ENCODE measurements at regions not wholly inside any gene's neighbourhood (a gene's known extent, or its start where the extent isn't known, plus 50 kb on each side); places are given as distances from the start of the nearest gene placed in this dataset.

DNA sequence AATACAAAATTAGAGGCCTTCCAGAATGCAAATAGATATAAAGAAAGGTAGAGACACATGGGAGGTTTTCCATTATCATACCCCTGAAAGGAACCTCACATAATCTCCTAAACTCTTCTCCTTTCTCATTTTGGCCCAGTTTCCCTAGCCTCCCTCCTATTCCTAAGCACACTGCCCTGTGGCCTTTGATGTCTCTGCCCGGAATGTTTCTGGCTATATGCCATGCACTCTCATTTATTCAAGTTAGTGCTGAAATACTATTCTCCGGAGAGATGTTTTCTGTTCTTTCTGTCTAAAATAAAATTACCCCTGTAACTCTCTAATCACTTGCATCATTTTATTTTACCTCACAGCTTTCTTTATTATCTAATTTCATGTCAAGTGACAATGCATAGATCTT is 1287.7 kb downstream of the SLITRK5 start:
- TF ChIP-seq POLR2A (IDR thresholded peaks at IDR 0.05): no peak
- TF ChIP-seq, protein P1, sequence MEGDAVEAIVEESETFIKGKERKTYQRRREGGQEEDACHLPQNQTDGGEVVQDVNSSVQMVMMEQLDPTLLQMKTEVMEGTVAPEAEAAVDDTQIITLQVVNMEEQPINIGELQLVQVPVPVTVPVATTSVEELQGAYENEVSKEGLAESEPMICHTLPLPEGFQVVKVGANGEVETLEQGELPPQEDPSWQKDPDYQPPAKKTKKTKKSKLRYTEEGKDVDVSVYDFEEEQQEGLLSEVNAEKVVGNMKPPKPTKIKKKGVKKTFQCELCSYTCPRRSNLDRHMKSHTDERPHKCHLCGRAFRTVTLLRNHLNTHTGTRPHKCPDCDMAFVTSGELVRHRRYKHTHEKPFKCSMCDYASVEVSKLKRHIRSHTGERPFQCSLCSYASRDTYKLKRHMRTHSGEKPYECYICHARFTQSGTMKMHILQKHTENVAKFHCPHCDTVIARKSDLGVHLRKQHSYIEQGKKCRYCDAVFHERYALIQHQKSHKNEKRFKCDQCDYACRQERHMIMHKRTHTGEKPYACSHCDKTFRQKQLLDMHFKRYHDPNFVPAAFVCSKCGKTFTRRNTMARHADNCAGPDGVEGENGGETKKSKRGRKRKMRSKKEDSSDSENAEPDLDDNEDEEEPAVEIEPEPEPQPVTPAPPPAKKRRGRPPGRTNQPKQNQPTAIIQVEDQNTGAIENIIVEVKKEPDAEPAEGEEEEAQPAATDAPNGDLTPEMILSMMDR (IDR thresholded peaks at IDR 0.05): no peak
- Histone ChIP-seq H3K36me3 (no peaks in the 10 kb centered on the region), H3K4me1 (no peaks in the 10 kb centered on the region), H3K27me3 (no peaks in the 10 kb centered on the region), H3K27ac (no peak overlapping the region), H3K9me3 (no peaks in the 10 kb centered on the region), H3K4me3 (replicated peaks in 1 of 3) (no peak overlapping the region)
- DNase-seq: peak; percentile 9 to 46
- intact Hi-C loops (cut with DNase I): no loop called here
- WGBS, 2 donors: 21 to 24% methylated on average over 2 of the region's 2 CpGs

DNA sequence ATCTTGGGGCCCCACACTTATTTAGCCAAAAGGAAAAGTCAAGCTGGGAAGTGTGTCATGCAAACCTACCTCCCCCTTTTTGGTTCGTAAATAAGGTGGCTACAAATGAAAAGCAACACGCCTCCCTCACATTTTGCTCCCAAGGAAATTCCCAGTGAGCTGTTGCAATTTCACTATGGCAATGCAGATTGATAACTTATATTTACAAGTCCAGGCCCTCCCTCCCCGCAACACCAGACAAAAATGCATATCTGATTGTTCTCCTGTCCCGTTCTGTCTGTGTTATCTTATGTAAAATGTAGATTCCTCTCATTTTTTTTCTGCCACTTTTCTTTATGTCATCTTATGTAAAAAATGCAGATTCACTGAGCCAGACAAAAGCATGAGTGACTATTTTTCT is 1305.3 kb downstream of the SLITRK5 start:
- Histone ChIP-seq H3K4me1 (no peaks in the 10 kb centered on the region), H3K4me3 (replicated peaks in 1 of 3) (no peak overlapping the region), H3K36me3 (no peaks in the 10 kb centered on the region), H3K27ac (no peak overlapping the region), H3K27me3 (no peaks in the 10 kb centered on the region), H3K9me3 (no peaks in the 10 kb centered on the region)
- no peak for DNase-seq
- TF ChIP-seq, protein P1 (IDR thresholded peaks at IDR 0.05): no peak
- no peak for TF ChIP-seq POLR2A (IDR thresholded peaks at IDR 0.05)
- 78 to 81% methylated on average over 4 of the region's 4 CpGs for WGBS, 2 donors
- intact Hi-C loops (cut with DNase I): no loop called here

DNA sequence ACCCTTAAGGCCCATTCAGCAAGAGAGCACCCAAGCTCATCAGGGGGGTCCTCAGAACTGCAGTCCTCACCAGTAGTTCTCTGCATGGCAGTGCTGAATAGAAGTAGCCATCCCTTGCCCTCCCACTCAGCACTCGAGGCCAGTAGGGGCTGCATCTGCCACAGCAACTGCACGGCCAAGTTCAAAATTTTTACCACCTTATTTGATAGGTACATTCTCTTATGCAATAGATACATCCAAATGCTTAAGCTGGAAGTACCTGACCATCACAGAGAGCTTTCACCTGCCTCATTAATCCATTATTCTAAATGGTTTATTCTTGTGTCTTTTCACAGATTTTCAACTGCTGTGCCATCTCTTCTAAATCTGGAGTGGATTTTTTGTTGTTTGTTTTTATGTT is 1307.4 kb downstream of the SLITRK5 start:
- no peaks in the 10 kb centered on the region for H3K4me1 ChIP-seq
- WGBS, 2 donors: 81 to 82% methylated on average over 2 of the region's 2 CpGs
- DNase-seq: no peak
- no peak overlapping the region for H3K27ac ChIP-seq
- H3K27me3 ChIP-seq: no peaks in the 10 kb centered on the region
- H3K9me3 ChIP-seq: no peaks in the 10 kb centered on the region
- no peaks in the 10 kb centered on the region for H3K36me3 ChIP-seq
- TF ChIP-seq, protein P1 (IDR thresholded peaks at IDR 0.05): no peak
- no peak for TF ChIP-seq POLR2A (IDR thresholded peaks at IDR 0.05)
- intact Hi-C loops (cut with DNase I): no loop called here
- no peak overlapping the region for H3K4me3 ChIP-seq (replicated peaks in 1 of 3)

DNA sequence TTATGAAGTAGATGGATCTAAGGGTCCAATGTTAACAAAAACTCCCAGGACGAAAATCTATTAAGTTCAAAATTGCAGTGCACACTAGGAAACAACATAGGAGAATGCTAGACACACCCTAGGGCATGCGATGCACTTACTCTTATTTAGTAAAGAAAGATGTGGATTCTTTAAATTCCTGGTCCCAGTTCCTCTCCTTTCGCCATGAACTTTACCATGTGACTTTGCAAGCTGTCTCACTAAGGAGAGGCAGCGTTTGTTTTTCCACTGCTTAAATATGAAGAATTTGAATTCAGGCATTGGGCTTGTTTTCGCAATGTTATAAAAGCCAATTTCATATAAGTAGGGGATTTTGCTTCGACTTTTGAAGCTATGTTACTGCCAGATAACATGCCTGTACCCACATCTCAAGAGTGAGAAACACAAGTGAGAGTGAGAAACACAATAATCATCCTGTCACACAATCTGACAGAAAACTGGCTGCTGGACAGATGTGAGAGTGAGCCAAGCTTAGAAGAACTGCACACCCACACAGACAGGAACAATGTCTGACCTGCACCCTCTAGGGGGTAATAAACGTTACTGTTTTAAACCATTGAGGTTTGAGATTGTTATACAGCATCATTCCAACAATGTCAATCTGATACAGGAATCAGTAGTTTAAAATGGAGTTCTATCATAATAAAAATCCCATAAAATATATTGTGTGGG is 1308.4 kb downstream of the SLITRK5 start:
- Histone ChIP-seq H3K27ac (no peak overlapping the region), H3K27me3 (no peaks in the 10 kb centered on the region), H3K9me3 (no peaks in the 10 kb centered on the region), H3K36me3 (no peaks in the 10 kb centered on the region), H3K4me3 (replicated peaks in 1 of 3) (no peak overlapping the region), H3K4me1 (no peaks in the 10 kb centered on the region)
- no peak for TF ChIP-seq POLR2A (IDR thresholded peaks at IDR 0.05)
- TF ChIP-seq, protein P1 (IDR thresholded peaks at IDR 0.05): peak in 2 of 6 experiments; percentile 10 to 17
- DNase-seq: no peak
- intact Hi-C loops (cut with DNase I): no loop called here
- WGBS, 2 donors: 63 to 67% methylated on average over 7 of the region's 7 CpGs

DNA sequence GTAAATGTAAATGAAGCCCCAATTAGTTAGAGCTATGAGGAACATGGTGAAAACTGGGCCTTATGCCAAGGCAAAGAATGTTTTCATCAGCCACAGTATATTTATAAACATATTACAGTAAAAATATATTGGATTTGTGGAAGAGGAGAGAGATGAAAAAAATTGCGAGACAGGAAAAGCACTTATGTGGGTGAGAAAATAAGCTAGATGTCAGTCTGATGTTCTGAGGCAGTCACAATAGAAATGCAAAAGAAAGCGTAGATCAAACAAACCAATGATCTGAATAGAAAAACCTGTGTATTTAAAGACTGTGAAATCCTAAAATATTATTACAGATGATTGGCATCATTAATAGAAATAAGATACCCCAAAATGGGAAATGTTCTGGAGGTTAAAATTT is 1332.5 kb downstream of the SLITRK5 start:
- DNase-seq: no peak
- no peak overlapping the region for H3K27ac ChIP-seq
- WGBS, 2 donors: 80 to 82% methylated on average over 2 of the region's 2 CpGs
- H3K36me3 ChIP-seq: no peaks in the 10 kb centered on the region
- no peaks in the 10 kb centered on the region for H3K9me3 ChIP-seq
- intact Hi-C loops (cut with DNase I): no loop called here
- H3K27me3 ChIP-seq: no peaks in the 10 kb centered on the region
- no peak for TF ChIP-seq POLR2A (IDR thresholded peaks at IDR 0.05)
- TF ChIP-seq, protein P1 (IDR thresholded peaks at IDR 0.05): no peak
- no peak overlapping the region for H3K4me3 ChIP-seq (replicated peaks in 1 of 3)
- no peaks in the 10 kb centered on the region for H3K4me1 ChIP-seq

All from thyroid gland (tissue), 4 donors.